ENCODE measurements at regions not wholly inside any gene's neighbourhood (a gene's known extent, or its start where the extent isn't known, plus 50 kb on each side); places are given as distances from the start of the nearest gene placed in this dataset.

DNA sequence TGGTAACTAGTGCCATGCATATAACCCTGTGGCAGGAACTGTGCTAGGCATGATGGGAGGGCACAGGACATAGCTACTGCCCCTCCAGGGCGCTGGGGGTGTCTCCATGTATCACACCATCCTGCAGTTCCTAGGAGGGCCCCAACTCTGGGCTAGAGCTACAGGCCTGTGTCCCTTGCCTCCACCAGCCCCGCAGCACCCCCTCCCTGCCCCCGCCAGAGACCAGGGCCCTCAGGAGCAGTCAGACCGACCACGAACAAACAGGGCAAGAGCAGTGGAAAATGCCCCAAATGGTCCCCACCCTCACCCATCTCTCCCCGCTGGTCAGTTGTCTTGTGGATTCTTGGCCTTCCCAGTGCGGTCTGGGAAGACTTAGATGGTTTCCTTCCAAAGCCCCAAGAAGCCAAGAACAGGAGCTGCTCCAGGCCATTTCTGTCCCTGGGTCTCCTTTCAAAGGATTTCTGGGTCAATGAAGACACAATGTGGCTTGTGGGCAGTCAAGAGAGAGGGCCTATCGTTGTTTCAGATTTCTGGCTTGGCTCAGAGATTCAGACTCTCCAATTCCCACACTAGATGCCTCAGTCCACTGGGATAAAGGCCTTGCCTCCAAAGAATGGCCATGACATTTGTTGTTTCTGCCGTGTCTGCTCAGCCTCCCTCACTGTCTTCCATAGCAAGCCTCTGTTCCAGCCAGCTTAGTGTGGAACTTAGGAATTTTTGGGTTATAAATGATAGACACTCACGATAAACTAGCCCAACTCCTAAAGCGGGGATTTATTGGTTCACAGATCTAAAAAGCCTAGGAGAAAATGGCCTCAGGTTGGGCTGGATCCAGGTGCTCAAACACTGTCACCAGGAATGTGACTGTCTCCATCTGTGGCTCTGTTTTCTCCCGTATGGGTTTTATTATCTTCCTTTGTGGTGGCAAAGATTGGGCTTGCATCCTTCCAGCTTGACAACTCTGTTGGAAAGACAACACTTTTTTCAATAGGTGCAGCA lies 80.6 kb downstream of the LSM3 start:
- H3K9me3 ChIP-seq (ENCODE audit: low read length) = no peaks in the 10 kb centered on the region
- H3F3A ChIP-seq (ENCODE audit: insufficient read depth, low read length) = no peaks in the 10 kb centered on the region
- H2AFZ ChIP-seq (ENCODE audit: low read length) = no peak overlapping the region
- no peak overlapping the region for H3K4me2 ChIP-seq (ENCODE audit: low read length)
- no peak overlapping the region for H3K9ac ChIP-seq (ENCODE audit: low read length)
- H3K4me3 ChIP-seq (ENCODE audit: low read depth, low read length, poor library complexity, severe bottlenecking) = no peak overlapping the region
- H4K20me1 ChIP-seq (ENCODE audit: insufficient read depth, low read length) = no peaks in the 10 kb centered on the region
- H3K9me2 ChIP-seq (ENCODE audit: low read depth, low read length) = no peaks in the 10 kb centered on the region
- H3K27me3 ChIP-seq (ENCODE audit: insufficient read depth, low read length) = peaks cover 2% of the 10 kb centered on the region; the same call in 1 of the 2 replicates
- no peak for TF ChIP-seq CTCF (IDR thresholded peaks at IDR 0.05; ENCODE audit: low read length)
- no peak for TF ChIP-seq EZH2 (IDR thresholded peaks at IDR 0.05; ENCODE audit: borderline replicate concordance, low read length)
- H3K36me3 ChIP-seq (ENCODE audit: insufficient read depth, low read length) = no peaks in the 10 kb centered on the region
- no peaks in the 10 kb centered on the region for H3K4me1 ChIP-seq (ENCODE audit: insufficient read depth, low read length, severe bottlenecking)
- H3K79me2 ChIP-seq (ENCODE audit: insufficient read depth, low read length) = no peaks in the 10 kb centered on the region
- H3K27ac ChIP-seq (ENCODE audit: low read depth, low read length, poor library complexity, severe bottlenecking) = no peak overlapping the region

DNA sequence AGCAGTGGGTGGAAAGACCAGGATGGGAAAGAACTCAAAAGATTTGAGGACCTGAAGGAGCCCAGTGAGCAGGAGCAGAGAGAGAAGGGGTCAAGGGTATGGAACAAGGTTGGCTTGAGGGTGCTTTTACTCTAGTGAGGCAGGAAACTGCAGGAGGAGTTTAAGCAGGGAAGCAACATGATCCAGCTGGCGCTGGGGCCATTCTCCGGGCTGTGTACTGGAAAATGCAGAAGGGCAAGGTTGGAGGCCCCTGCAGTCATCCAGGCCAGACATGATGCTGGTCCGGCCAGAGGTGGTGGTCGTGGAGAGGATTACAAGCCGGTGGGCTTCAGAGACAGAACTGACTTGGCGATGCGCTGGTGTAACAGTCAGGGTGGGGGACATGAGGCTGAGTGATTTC lies 81.8 kb downstream of the LSM3 start:
- Histone ChIP-seq H3K36me3 (ENCODE audit: insufficient read depth, low read length) (no peaks in the 10 kb centered on the region), H3K9ac (ENCODE audit: low read length) (no peak overlapping the region), H3F3A (ENCODE audit: insufficient read depth, low read length) (no peaks in the 10 kb centered on the region), H3K79me2 (ENCODE audit: insufficient read depth, low read length) (no peaks in the 10 kb centered on the region), H3K9me3 (ENCODE audit: low read length) (no peaks in the 10 kb centered on the region), H3K27me3 (ENCODE audit: insufficient read depth, low read length) (peaks cover 6% of the 10 kb centered on the region; the same call in 1 of the 2 replicates), H3K27ac (ENCODE audit: low read depth, low read length, poor library complexity, severe bottlenecking) (no peak overlapping the region), H3K9me2 (ENCODE audit: low read depth, low read length) (no peaks in the 10 kb centered on the region), H2AFZ (ENCODE audit: low read length) (no peak overlapping the region), H3K4me1 (ENCODE audit: insufficient read depth, low read length, severe bottlenecking) (no peaks in the 10 kb centered on the region), H3K4me2 (ENCODE audit: low read length) (no peak overlapping the region), H4K20me1 (ENCODE audit: insufficient read depth, low read length) (no peaks in the 10 kb centered on the region), H3K4me3 (ENCODE audit: low read depth, low read length, poor library complexity, severe bottlenecking) (no peak overlapping the region)
- TF ChIP-seq EZH2 (IDR thresholded peaks at IDR 0.05; ENCODE audit: borderline replicate concordance, low read length) (no peak), CTCF (IDR thresholded peaks at IDR 0.05; ENCODE audit: low read length) (no peak)

- no peaks in the 10 kb centered on the region for H3F3A ChIP-seq (ENCODE audit: insufficient read depth, low read length)
- no peak overlapping the region for H2AFZ ChIP-seq (ENCODE audit: low read length)
- no peaks in the 10 kb centered on the region for H3K9me2 ChIP-seq (ENCODE audit: low read depth, low read length)
- H3K4me2 ChIP-seq (ENCODE audit: low read length) = no peak overlapping the region
- H3K4me1 ChIP-seq (ENCODE audit: insufficient read depth, low read length, severe bottlenecking) = no peaks in the 10 kb centered on the region
- H3K27ac ChIP-seq (ENCODE audit: low read depth, low read length, poor library complexity, severe bottlenecking) = no peak overlapping the region
- no peaks in the 10 kb centered on the region for H3K36me3 ChIP-seq (ENCODE audit: insufficient read depth, low read length)
- TF ChIP-seq CTCF (IDR thresholded peaks at IDR 0.05; ENCODE audit: low read length) (peak; percentile 93), EZH2 (IDR thresholded peaks at IDR 0.05; ENCODE audit: borderline replicate concordance, low read length) (no peak)
- H3K9ac ChIP-seq (ENCODE audit: low read length) = no peak overlapping the region
- no peak overlapping the region for H3K4me3 ChIP-seq (ENCODE audit: low read depth, low read length, poor library complexity, severe bottlenecking)
- H3K9me3 ChIP-seq (ENCODE audit: low read length) = no peaks in the 10 kb centered on the region
- peaks cover 6% of the 10 kb centered on the region; the same call in 1 of the 2 replicates for H3K27me3 ChIP-seq (ENCODE audit: insufficient read depth, low read length)
- H3K79me2 ChIP-seq (ENCODE audit: insufficient read depth, low read length) = no peaks in the 10 kb centered on the region
- H4K20me1 ChIP-seq (ENCODE audit: insufficient read depth, low read length) = no peaks in the 10 kb centered on the region
Measured at GRCh38 chr3:14261229-14261628, 82.6 kb downstream of the LSM3 start.
